PC-9 (cell line): ENCODE measurements at regions not wholly inside any gene's neighbourhood (a gene's known extent, or its start where the extent isn't known, plus 50 kb on each side); places are given as distances from the start of the nearest gene placed in this dataset.

ENCODE experiments used
- BruUV-seq: library from RNA; stranded (reverse); fragments of 400-500 nt; replicated peaks from 2 replicates; lab custom pipeline; 2021; lab: Mats Ljungman, UMichigan
- CTCF ChIA-PET: fragments of 300-600 bp; sonication (Branson Sonifier 250); formaldehyde crosslinking; loops from one replicate; lab custom pipeline; 2022; ENCODE audit warnings: antibody characterized with exemption; lab: Charles Lee
- POLR2A ChIA-PET: fragments of 300-600 bp; sonication (Branson Sonifier 250); formaldehyde crosslinking; loops from one replicate; lab custom pipeline; 2022; ENCODE audit warnings: antibody characterized with exemption; ENCODE audit not compliant: unreplicated experiment; lab: Charles Lee
- DNase-seq, 2 experiments: peaks; one replicate each; pipeline versions ENCODE4 v3.0.0 to v3.0.0-alpha.2; 2015 to 2022; ENCODE audit warnings: mixed read lengths in 1 of 2
- H2AFZ ChIP-seq: fragments of 200-600 bp; sonication (generic); 2 replicates; pipeline ENCODE4 v1.8.1; 2017; ENCODE audit warnings: antibody characterized with exemption
- H3F3A ChIP-seq: fragments of 200-600 bp; sonication (generic); 2 replicates; pipeline ENCODE4 v1.8.1; 2017; ENCODE audit warnings: antibody characterized with exemption, mild to moderate bottlenecking, low read depth; ENCODE audit not compliant: insufficient read depth
- H3K27ac ChIP-seq: fragments of 200-600 bp; sonication (generic); 2 replicates; pipeline ENCODE4 v1.6.1; 2016; ENCODE audit warnings: mixed run types
- H3K27me3 ChIP-seq: fragments of 200-600 bp; sonication (generic); 2 replicates; pipeline ENCODE4 v1.6.1; 2016; ENCODE audit warnings: low read depth, mixed run types; ENCODE audit not compliant: insufficient read depth
- H3K36me3 ChIP-seq: fragments of 200-600 bp; sonication (generic); 2 replicates; pipeline ENCODE4 v1.6.1; 2016; ENCODE audit warnings: low read depth, mixed run types
- H3K4me1 ChIP-seq: fragments of 200-600 bp; sonication (generic); replicated peaks from 2 replicates; pipeline ENCODE4 v1.6.1; 2016; ENCODE audit warnings: mixed run types; ENCODE audit not compliant: insufficient read depth
- H3K4me2 ChIP-seq: fragments of 200-600 bp; sonication (generic); 2 replicates; pipeline ENCODE4 v1.6.1; 2017; ENCODE audit warnings: mixed run types
- H3K4me3 ChIP-seq: fragments of 200-600 bp; sonication (generic); 2 replicates; pipeline ENCODE4 v1.6.1; 2016; ENCODE audit warnings: mixed run types
- H3K79me2 ChIP-seq: fragments of 200-600 bp; sonication (generic); 2 replicates; pipeline ENCODE4 v1.6.1; 2017; ENCODE audit warnings: low read depth, mixed run types
- H3K9me2 ChIP-seq: fragments of 200-600 bp; sonication (generic); 2 replicates; pipeline ENCODE4 v1.8.1; 2017; ENCODE audit warnings: mild to moderate bottlenecking; ENCODE audit not compliant: insufficient read depth
- H3K9me3 ChIP-seq: fragments of 200-600 bp; sonication (generic); 2 replicates; pipeline ENCODE4 v1.8.1; 2016; ENCODE audit warnings: low read depth; ENCODE audit not compliant: insufficient read depth
- H4K20me1 ChIP-seq: fragments of 200-600 bp; sonication (generic); 2 replicates; pipeline ENCODE4 v1.8.1; 2017; ENCODE audit not compliant: insufficient read depth
- CTCF ChIP-seq: fragments of 200-600 bp; sonication (generic); conservative IDR thresholded peaks from 2 replicates; pipeline ENCODE4 v1.6.1; 2017; ENCODE audit warnings: mixed run types, antibody characterized with exemption, mild to moderate bottlenecking, moderate library complexity
- EZH2 ChIP-seq: fragments of 200-600 bp; sonication (generic); IDR thresholded peaks from 2 replicates; pipeline ENCODE4 v1.8.0; 2017; ENCODE audit warnings: antibody characterized with exemption, low read depth
- intact Hi-C: fragments of 100-400 bp; cut with micrococcal nuclease; formaldehyde crosslinking; loops from one replicate; pipeline ENCODE4 v1.10.0; 2022; ENCODE audit not compliant: unreplicated experiment

DNA sequence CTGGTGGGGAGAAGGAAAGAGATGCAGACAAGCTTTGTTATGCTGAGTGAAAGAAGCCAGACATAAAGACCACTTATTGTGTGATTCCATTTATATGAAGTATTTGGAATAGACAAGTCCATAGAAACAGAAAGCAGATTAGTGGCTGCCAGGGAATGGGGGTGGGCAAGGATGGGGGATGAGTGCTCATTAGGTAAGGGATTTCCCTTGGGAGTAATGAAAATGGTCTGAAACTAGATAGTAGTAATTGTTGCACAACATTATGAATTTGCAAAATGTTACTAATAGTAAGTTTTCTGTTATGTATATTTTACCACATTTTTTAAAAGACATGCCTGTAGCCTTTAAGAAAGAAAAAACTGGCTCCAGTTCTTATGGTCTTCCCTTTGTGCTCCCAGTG, 154.9 kb downstream of the LNPK start:
- Histone ChIP-seq H3K9me2 (no peaks in the 10 kb centered on the region), H3K27ac (no peak overlapping the region), H4K20me1 (no peaks in the 10 kb centered on the region), H3K27me3 (peaks cover 8% of the 10 kb centered on the region; the same call in 1 of the 2 replicates), H3F3A (no peaks in the 10 kb centered on the region), H3K4me1 (peaks cover 9% of the 10 kb centered on the region), H3K79me2 (no peaks in the 10 kb centered on the region), H3K4me2 (no peak overlapping the region), H2AFZ (no peak overlapping the region), H3K9me3 (no peaks in the 10 kb centered on the region), H3K4me3 (no peak overlapping the region), H3K36me3 (no peaks in the 10 kb centered on the region)
- TF ChIP-seq EZH2, result no peak
- TF ChIP-seq CTCF, result no peak
- no peak for DNase-seq
- CTCF ChIA-PET, result no interaction called here
- intact Hi-C loops, result no loop called here
- BruUV-seq, result no TSS peak
- POLR2A ChIA-PET, result no interaction called here

GRCh38 chr2:175844169-175844568, 157.9 kb downstream of the LNPK start:
- no peaks in the 10 kb centered on the region for H3K36me3 ChIP-seq
- intact Hi-C loops, result loop anchor here (5.0 kb wide), 1 partner anchor 83 kb away; no protein-coding TSS in a partner anchor
- no peaks in the 10 kb centered on the region for H3K9me3 ChIP-seq
- no peak overlapping the region for H3K4me2 ChIP-seq
- peaks cover 8% of the 10 kb centered on the region; the same call in 1 of the 2 replicates for H3K27me3 ChIP-seq
- H3K4me3 ChIP-seq, result no peak overlapping the region
- peaks cover 9% of the 10 kb centered on the region for H3K4me1 ChIP-seq
- H3K27ac ChIP-seq, result no peak overlapping the region
- H3K9me2 ChIP-seq, result no peaks in the 10 kb centered on the region
- H4K20me1 ChIP-seq, result no peaks in the 10 kb centered on the region
- no peak overlapping the region for H2AFZ ChIP-seq
- no peak for TF ChIP-seq CTCF
- no peak for TF ChIP-seq EZH2
- peak in 1 of 2 experiments; percentile 73 for DNase-seq
- no peaks in the 10 kb centered on the region for H3F3A ChIP-seq
- no TSS peak for BruUV-seq
- POLR2A ChIA-PET, result no interaction called here
- H3K79me2 ChIP-seq, result no peaks in the 10 kb centered on the region
- CTCF ChIA-PET, result no interaction called here

GRCh38 chr2:175843625-175844024, 158.4 kb downstream of the LNPK start:
- intact Hi-C loops, result loop anchor here (5.0 kb wide), 1 partner anchor 84 kb away; no protein-coding TSS in a partner anchor
- Histone ChIP-seq H3K36me3 (no peaks in the 10 kb centered on the region), H3K4me3 (no peak overlapping the region), H2AFZ (no peak overlapping the region), H3K79me2 (no peaks in the 10 kb centered on the region), H3K9me3 (no peaks in the 10 kb centered on the region), H3K27me3 (peaks cover 8% of the 10 kb centered on the region; the same call in 1 of the 2 replicates), H3K4me1 (peaks cover 9% of the 10 kb centered on the region), H3K27ac (no peak overlapping the region), H3K9me2 (no peaks in the 10 kb centered on the region), H3K4me2 (no peak overlapping the region), H4K20me1 (no peaks in the 10 kb centered on the region), H3F3A (no peaks in the 10 kb centered on the region)
- BruUV-seq, result no TSS peak
- DNase-seq, result no peak
- POLR2A ChIA-PET, result no interaction called here
- no peak for TF ChIP-seq CTCF
- TF ChIP-seq EZH2, result no peak
- CTCF ChIA-PET, result no interaction called here
